ENCODE measurements at regions not wholly inside any gene's neighbourhood (a gene's known extent, or its start where the extent isn't known, plus 50 kb on each side); places are given as distances from the start of the nearest gene placed in this dataset.

DNA sequence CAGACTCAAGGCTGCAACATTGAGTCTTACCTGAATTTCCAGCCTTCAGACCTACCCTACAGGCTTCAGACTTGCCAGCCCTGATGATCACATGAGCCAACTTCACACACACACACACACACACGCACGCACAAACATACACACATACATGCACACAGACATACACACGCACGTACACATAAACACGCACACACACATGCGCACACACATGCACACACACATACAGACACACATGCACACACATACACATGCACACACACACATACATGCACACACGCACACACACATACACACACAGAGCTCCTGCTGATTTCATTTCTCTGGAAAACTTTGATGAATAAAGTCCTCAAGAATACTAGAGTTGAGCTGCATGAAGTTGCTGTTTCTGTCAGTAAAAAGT, 78.3 kb upstream of the SLC2A1 start:
- TF ChIP-seq, protein P1, sequence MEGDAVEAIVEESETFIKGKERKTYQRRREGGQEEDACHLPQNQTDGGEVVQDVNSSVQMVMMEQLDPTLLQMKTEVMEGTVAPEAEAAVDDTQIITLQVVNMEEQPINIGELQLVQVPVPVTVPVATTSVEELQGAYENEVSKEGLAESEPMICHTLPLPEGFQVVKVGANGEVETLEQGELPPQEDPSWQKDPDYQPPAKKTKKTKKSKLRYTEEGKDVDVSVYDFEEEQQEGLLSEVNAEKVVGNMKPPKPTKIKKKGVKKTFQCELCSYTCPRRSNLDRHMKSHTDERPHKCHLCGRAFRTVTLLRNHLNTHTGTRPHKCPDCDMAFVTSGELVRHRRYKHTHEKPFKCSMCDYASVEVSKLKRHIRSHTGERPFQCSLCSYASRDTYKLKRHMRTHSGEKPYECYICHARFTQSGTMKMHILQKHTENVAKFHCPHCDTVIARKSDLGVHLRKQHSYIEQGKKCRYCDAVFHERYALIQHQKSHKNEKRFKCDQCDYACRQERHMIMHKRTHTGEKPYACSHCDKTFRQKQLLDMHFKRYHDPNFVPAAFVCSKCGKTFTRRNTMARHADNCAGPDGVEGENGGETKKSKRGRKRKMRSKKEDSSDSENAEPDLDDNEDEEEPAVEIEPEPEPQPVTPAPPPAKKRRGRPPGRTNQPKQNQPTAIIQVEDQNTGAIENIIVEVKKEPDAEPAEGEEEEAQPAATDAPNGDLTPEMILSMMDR (IDR thresholded peaks at IDR 0.05), result no peak
- TF ChIP-seq POLR2A (IDR thresholded peaks at IDR 0.05), result no peak
